Mammary epithelial cell (primary cell): ENCODE measurements at regions not wholly inside any gene's neighbourhood (a gene's known extent, or its start where the extent isn't known, plus 50 kb on each side); places are given as distances from the start of the nearest gene placed in this dataset.

Experiments
- EZH2 ChIP-seq: IDR thresholded peaks from 2 replicates; pipeline ENCODE4 v1.6.1; 2012; ENCODE audit warnings: low read length, inconsistent platforms, borderline replicate concordance
- TF ChIP-seq, protein P1 (sequence below), 2 donors: IDR thresholded peaks in 1 of 2; conservative IDR thresholded peaks in 1 of 2; 2 replicates each; pipeline ENCODE4 v1.5.1; 2011 to 2012; ENCODE audit warnings: inconsistent platforms in 2 of 2, low read length in 2 of 2, mild to moderate bottlenecking in 2 of 2, control low read depth in 1 of 2, low read depth in 1 of 2; ENCODE audit not compliant: insufficient read depth in 1 of 2; ENCODE audit errors: extremely low read depth in 1 of 2

GRCh38 chr2:138418453-138418852 is 83.1 kb upstream of the SPOPL start:
- TF ChIP-seq, protein P1, sequence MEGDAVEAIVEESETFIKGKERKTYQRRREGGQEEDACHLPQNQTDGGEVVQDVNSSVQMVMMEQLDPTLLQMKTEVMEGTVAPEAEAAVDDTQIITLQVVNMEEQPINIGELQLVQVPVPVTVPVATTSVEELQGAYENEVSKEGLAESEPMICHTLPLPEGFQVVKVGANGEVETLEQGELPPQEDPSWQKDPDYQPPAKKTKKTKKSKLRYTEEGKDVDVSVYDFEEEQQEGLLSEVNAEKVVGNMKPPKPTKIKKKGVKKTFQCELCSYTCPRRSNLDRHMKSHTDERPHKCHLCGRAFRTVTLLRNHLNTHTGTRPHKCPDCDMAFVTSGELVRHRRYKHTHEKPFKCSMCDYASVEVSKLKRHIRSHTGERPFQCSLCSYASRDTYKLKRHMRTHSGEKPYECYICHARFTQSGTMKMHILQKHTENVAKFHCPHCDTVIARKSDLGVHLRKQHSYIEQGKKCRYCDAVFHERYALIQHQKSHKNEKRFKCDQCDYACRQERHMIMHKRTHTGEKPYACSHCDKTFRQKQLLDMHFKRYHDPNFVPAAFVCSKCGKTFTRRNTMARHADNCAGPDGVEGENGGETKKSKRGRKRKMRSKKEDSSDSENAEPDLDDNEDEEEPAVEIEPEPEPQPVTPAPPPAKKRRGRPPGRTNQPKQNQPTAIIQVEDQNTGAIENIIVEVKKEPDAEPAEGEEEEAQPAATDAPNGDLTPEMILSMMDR (conservative IDR thresholded peaks at IDR 0.05 in 1 of 2, IDR thresholded peaks at IDR 0.05 in 1 of 2; ENCODE audit: extremely low read depth in 1 of 2, insufficient read depth in 1 of 2, low read depth in 1 of 2, low read length in 2 of 2): no peak
- TF ChIP-seq EZH2: no peak
